MM.1S (cell line): ENCODE measurements at regions not wholly inside any gene's neighbourhood (a gene's known extent, or its start where the extent isn't known, plus 50 kb on each side); places are given as distances from the start of the nearest gene placed in this dataset.

Experiments
- CTCF ChIP-seq: fragments of 300-600 bp; sonication (generic); IDR thresholded peaks from 2 replicates; pipeline ENCODE4 v1.5.1; 2016; ENCODE audit warnings: antibody characterized with exemption, low read length, mixed read lengths
- EZH2phosphoT487 ChIP-seq: fragments of 300-600 bp; sonication (generic); IDR thresholded peaks from 2 replicates; pipeline ENCODE4 v1.6.1; 2018; ENCODE audit warnings: antibody characterized with exemption, low read length

- TF ChIP-seq CTCF (no peak), EZH2phosphoT487 (no peak)
Measured at GRCh38 chr11:93075782-93076181, 106.3 kb downstream of the MTNR1B start.
